AG09309 (cell line): ENCODE measurements at regions not wholly inside any gene's neighbourhood (a gene's known extent, or its start where the extent isn't known, plus 50 kb on each side); places are given as distances from the start of the nearest gene placed in this dataset.
A peak's percentile ranks its signal among the peaks of the same experiment; 100 is the strongest.

ENCODE experiments used
- DNase-seq: peaks from one replicate; pipeline ENCODE4 v3.0.0-alpha.2; 2010; ENCODE audit warnings: low read depth
- H3K4me3 ChIP-seq: 2 replicates; pipeline ENCODE4 v1.5.1; 2011; ENCODE audit warnings: mild to moderate bottlenecking, low read depth, low read length, moderate library complexity; ENCODE audit not compliant: control insufficient read depth
- CTCF ChIP-seq: IDR thresholded peaks from 2 replicates; pipeline ENCODE4 v1.5.1; 2011; ENCODE audit warnings: mild to moderate bottlenecking, low read depth, low read length, inconsistent platforms; ENCODE audit not compliant: insufficient read depth, control insufficient read depth; ENCODE audit errors: missing control alignments

- no peak overlapping the region for H3K4me3 ChIP-seq
- no peak for TF ChIP-seq CTCF
- DNase-seq = no peak
Measured at GRCh38 chr2:213220967-213221603, 63.2 kb upstream of the SPAG16 start.

- DNase-seq = no peak
Measured at GRCh38 chr2:213221957-213222356, 62.3 kb upstream of the SPAG16 start.

DNA sequence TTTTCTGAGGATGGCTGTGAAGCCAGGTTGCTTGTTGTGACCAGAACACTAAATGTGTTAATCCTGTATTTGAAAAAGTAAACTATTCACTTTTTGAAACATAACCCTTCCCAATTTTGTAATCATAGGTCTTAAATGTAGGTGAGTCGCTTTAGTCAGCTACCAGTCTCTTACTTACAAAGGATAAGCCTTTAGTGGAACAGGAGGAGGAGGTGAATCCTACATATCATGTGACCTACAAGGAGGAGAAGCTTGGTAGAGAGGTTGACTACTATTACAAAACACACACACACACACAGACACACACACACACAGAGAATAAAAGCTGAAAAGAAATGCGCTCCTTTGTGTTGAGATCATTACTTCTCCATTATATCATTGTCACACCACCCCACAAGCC is 59.9 kb upstream of the SPAG16 start:
- H3K4me3 ChIP-seq = no peak overlapping the region
- DNase-seq = no peak
- no peak for TF ChIP-seq CTCF

More at GRCh38 chr2:213221957-213222356, 62.3 kb upstream of the SPAG16 start:
- TF ChIP-seq CTCF = no peak
- no peak overlapping the region for H3K4me3 ChIP-seq

DNA sequence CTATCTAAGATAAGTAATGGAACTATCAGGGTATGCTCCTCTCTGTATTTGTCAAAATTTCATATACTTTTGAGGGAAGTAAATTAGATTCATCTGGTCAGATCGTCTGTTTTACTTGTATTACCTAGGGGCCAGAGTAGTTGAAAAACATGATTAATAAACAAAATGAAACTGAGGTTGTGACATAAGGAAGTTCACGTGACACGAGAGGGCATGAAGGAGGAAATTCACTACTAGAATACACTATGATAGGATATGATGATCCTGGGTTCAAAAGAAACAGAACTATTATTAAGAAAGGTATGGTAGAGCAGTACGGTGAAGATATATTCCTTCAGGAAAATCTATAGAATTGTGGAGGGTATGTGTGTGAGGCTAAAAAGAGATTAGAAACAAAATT is 58.4 kb upstream of the SPAG16 start:
- no peak for TF ChIP-seq CTCF
- no peak for DNase-seq
- H3K4me3 ChIP-seq = no peak overlapping the region

DNA sequence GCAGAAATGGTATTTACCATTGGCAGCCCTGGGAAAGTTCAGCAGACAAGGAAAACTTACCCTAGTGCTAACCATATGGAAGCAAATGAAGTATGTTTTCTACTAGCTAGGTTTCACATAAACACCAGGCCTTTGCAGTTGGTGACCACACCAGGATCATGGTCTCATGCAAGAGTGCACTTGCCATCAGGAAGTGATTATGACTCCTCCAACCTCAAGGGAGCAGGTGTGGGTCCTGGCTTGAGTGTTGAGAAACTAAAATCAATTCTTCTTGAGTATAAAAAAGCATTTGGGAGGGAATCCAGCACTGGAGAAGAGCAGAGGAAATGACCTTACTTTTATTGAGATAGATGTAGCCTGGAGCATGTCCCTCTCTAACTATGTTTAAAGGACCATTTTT is 56.8 kb upstream of the SPAG16 start:
- TF ChIP-seq CTCF = no peak
- H3K4me3 ChIP-seq = no peak overlapping the region
- DNase-seq = no peak

- H3K4me3 ChIP-seq = no peak overlapping the region
- TF ChIP-seq CTCF = no peak
- no peak for DNase-seq
Measured at GRCh38 chr2:213228638-213229037, 55.6 kb upstream of the SPAG16 start.

- H3K4me3 ChIP-seq = no peak overlapping the region
- no peak for TF ChIP-seq CTCF
- DNase-seq = peak; percentile 83
Measured at GRCh38 chr2:213229814-213230213, 54.5 kb upstream of the SPAG16 start.
